HG02763 (cell line): ENCODE measurements at regions not wholly inside any gene's neighbourhood (a gene's known extent, or its start where the extent isn't known, plus 50 kb on each side); places are given as distances from the start of the nearest gene placed in this dataset.
A peak's percentile ranks its signal among the peaks of the same experiment; 100 is the strongest.
"Not testable (repeated sequence)": the region's sequence is repeated elsewhere in the genome, so short reads cannot be mapped to it uniquely, and the experiment has no call there.

Experiments
- ATAC-seq: cut with Tn5 transposase; IDR thresholded peaks from one replicate; pipeline ENCODE4 v1.9.1; 2021; ENCODE audit warnings: mild to moderate bottlenecking, moderate library complexity; ENCODE audit not compliant: unreplicated experiment

GRCh38 chr13:59263531-59263930 is 900.2 kb downstream of the DIAPH3 start:
- no peak for ATAC-seq

GRCh38 chr13:59266478-59267063 is 897.2 kb downstream of the DIAPH3 start:
- no peak for ATAC-seq

- ATAC-seq = no peak
These were observed 894.3 kb downstream of the DIAPH3 start for GRCh38 chr13:59269476-59269875.

- no peak for ATAC-seq
These were observed 893.4 kb downstream of the DIAPH3 start for GRCh38 chr13:59270327-59270726.

- no peak for ATAC-seq
These were observed 888.6 kb downstream of the DIAPH3 start for GRCh38 chr13:59274958-59275727.

- no peak for ATAC-seq
These were observed 887.3 kb downstream of the DIAPH3 start for GRCh38 chr13:59276436-59276835.

- ATAC-seq = no peak
These were observed 886.6 kb downstream of the DIAPH3 start for GRCh38 chr13:59277106-59277505.

- no peak for ATAC-seq
These were observed 884.7 kb downstream of the DIAPH3 start for GRCh38 chr13:59279028-59279427.

GRCh38 chr13:59279576-59279975 is 884.2 kb downstream of the DIAPH3 start:
- no peak for ATAC-seq

GRCh38 chr13:59280297-59280696 is 883.4 kb downstream of the DIAPH3 start:
- ATAC-seq = no peak

GRCh38 chr13:59281453-59281852 is 882.3 kb downstream of the DIAPH3 start:
- no peak for ATAC-seq

- ATAC-seq = not testable (repeated sequence)
These were observed 871.5 kb downstream of the DIAPH3 start for GRCh38 chr13:59292240-59292639.

- no peak for ATAC-seq
These were observed 864.1 kb downstream of the DIAPH3 start for GRCh38 chr13:59299584-59299983.

- no peak for ATAC-seq
These were observed 863.2 kb downstream of the DIAPH3 start for GRCh38 chr13:59300355-59301173.

- no peak for ATAC-seq
These were observed 862.6 kb downstream of the DIAPH3 start for GRCh38 chr13:59301174-59301567.

- no peak for ATAC-seq
These were observed 860.3 kb downstream of the DIAPH3 start for GRCh38 chr13:59303433-59303832.

GRCh38 chr13:59304596-59304995 is 859.1 kb downstream of the DIAPH3 start:
- ATAC-seq = no peak

- no peak for ATAC-seq
These were observed 857.8 kb downstream of the DIAPH3 start for GRCh38 chr13:59305896-59306295.

- ATAC-seq = no peak
These were observed 851.0 kb downstream of the DIAPH3 start for GRCh38 chr13:59312776-59313175.

- peak; percentile 72 for ATAC-seq
These were observed 845.3 kb downstream of the DIAPH3 start for GRCh38 chr13:59318320-59318930.

- no peak for ATAC-seq
These were observed 844.5 kb downstream of the DIAPH3 start for GRCh38 chr13:59319276-59319675.
